Kidney (tissue), 13 donors: ENCODE measurements at regions not wholly inside any gene's neighbourhood (a gene's known extent, or its start where the extent isn't known, plus 50 kb on each side); places are given as distances from the start of the nearest gene placed in this dataset.
A peak's percentile ranks its signal among the peaks of the same experiment; 100 is the strongest.

ENCODE experiments used
- DNase-seq, 5 donors: peaks; one replicate each; pipeline ENCODE4 v3.0.0-alpha.2; 2013 to 2020
- FAIRE-seq: peaks from 2 replicates; lab custom pipeline; 2012; peaks lifted over from hg19 to GRCh38; lab: Jason Lieb, UNC
- H3K27ac ChIP-seq, 2 donors: one replicate each; pipeline ENCODE4 v1.7.0; 2013; ENCODE audit warnings: low read depth in 2 of 2, low read length in 2 of 2, inconsistent platforms in 1 of 2
- H3K27me3 ChIP-seq: one replicate; pipeline ENCODE4 v1.7.1; 2013; ENCODE audit warnings: low read length, inconsistent platforms; ENCODE audit not compliant: control insufficient read depth, insufficient read depth
- H3K36me3 ChIP-seq, 3 donors: one replicate each; pipeline versions ENCODE4 v1.7.0 to v1.7.1; 2013; ENCODE audit warnings: low read length in 3 of 3, control low read depth in 1 of 3, inconsistent platforms in 1 of 3; ENCODE audit not compliant: insufficient read depth in 3 of 3, control insufficient read depth in 2 of 3
- H3K4me1 ChIP-seq, 3 donors: one replicate each; pipeline versions ENCODE4 v1.7.0 to v1.7.1; 2013; ENCODE audit warnings: low read length in 3 of 3, inconsistent platforms in 1 of 3, low read depth in 1 of 3; ENCODE audit not compliant: control insufficient read depth in 2 of 3, insufficient read depth in 2 of 3
- H3K4me3 ChIP-seq, 3 donors: one replicate each; pipeline versions ENCODE4 v1.7.0 to v1.8.1; 2013; ENCODE audit warnings: low read length in 3 of 3, control low read depth in 1 of 3, inconsistent platforms in 1 of 3
- H3K9ac ChIP-seq, 3 donors: one replicate each; pipeline versions ENCODE4 v1.7.0 to v1.7.1; 2013; ENCODE audit warnings: low read length in 3 of 3, control low read depth in 1 of 3, inconsistent platforms in 1 of 3
- H3K9me3 ChIP-seq, 3 donors: one replicate each; pipeline versions ENCODE4 v1.7.0 to v1.7.1; 2013; ENCODE audit warnings: low read length in 3 of 3, control low read depth in 1 of 3, inconsistent platforms in 1 of 3; ENCODE audit not compliant: control insufficient read depth in 2 of 3, insufficient read depth in 1 of 3
- CTCF ChIP-seq: IDR thresholded peaks from 3 replicates; pipeline ENCODE4 v1.5.1; 2012; ENCODE audit warnings: mild to moderate bottlenecking, moderate library complexity, borderline replicate concordance; ENCODE audit not compliant: insufficient read depth; ENCODE audit errors: extremely low read depth
- intact Hi-C: fragments of 100-400 bp; cut with DNase I; formaldehyde crosslinking; loops from one replicate; pipeline ENCODE4 v1.11.1; 2022
- donor health status: control.
- donor health status: control.
- donor health status: control.
- donor health status: control.
- donor health status: control.
- donor health status: DM: yes; HTN: yes; CAD: no.
- donor health status: Normal renal cell carcinoma (clear cell type).

DNA sequence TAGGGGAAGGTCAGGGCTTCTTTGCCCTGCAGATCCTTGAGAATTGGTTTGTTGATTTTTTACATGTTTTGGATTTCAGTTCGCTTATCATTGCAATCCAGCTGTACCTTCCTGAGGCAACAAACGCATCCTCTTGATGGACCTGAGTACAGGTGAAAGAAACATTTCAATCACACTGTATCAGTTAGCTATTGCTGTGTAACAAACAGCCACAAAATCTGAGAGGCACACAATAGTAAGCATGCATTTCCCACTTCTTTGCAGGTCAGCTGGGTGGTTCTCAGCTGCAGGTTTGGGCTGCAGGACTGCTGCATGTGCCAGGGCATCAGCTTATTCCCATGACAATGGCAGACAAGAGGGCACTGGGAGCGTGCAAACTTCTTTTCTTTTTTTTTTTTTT is 586.4 kb downstream of the MATN1 start:
- H3K9ac ChIP-seq = no peak overlapping the region
- H3K27me3 ChIP-seq = no peaks in the 10 kb centered on the region
- H3K9me3 ChIP-seq = no peaks in the 10 kb centered on the region
- no peaks in the 10 kb centered on the region for H3K36me3 ChIP-seq
- H3K4me3 ChIP-seq = no peak overlapping the region
- TF ChIP-seq CTCF = no peak
- no peaks in the 10 kb centered on the region for H3K4me1 ChIP-seq
- intact Hi-C loops = no loop called here
- H3K27ac ChIP-seq = no peak overlapping the region
- DNase-seq (no peak), FAIRE-seq (no peak)

GRCh38 chr1:30135698-30136097 is 587.7 kb downstream of the MATN1 start:
- H3K4me1 ChIP-seq = no peaks in the 10 kb centered on the region
- no peaks in the 10 kb centered on the region for H3K9me3 ChIP-seq
- no peak overlapping the region for H3K9ac ChIP-seq
- H3K36me3 ChIP-seq = no peaks in the 10 kb centered on the region
- no peak overlapping the region for H3K4me3 ChIP-seq
- TF ChIP-seq CTCF = no peak
- FAIRE-seq (no peak), DNase-seq (peak in 1 of 5 donors; percentile 23)
- no peaks in the 10 kb centered on the region for H3K27me3 ChIP-seq
- intact Hi-C loops = no loop called here
- no peak overlapping the region for H3K27ac ChIP-seq

DNA sequence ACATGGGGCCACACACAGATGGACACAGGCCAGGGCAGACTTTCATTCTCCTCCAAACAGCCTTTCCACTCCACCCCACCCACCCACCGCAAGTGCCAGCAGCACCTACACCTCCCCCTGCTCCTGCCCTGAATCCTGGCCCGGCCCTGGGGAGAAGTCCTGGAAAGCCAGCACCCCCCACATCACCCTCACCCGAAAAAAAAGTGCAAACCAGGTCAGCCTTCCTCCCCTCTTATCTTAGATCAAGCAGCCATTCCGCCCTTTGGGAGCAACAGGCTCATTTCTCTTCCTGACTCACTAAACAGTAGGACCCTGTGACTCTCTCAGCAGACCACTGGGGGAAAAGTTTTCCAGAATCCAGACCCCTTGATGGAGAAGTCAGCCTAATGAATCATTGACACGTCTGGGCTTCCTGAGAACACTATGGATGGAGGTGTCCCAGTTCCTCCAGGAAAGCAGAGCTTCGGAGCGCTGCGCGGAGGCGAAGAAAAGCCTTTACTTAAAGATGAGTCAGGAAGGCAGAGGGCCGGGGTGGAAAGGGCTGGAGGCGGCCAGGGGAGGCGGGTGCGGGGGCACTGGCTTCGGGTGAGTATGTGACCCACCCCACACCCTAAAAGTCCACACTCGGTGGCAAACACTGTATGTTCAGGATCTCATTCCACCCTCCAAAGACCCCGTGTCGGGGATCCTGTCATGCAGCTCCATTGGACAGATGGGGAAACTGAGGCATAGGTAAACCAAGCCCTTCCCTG is 588.7 kb downstream of the MATN1 start:
- no peak overlapping the region for H3K9ac ChIP-seq
- H3K9me3 ChIP-seq = no peaks in the 10 kb centered on the region
- intact Hi-C loops = no loop called here
- FAIRE-seq (no peak), DNase-seq (no peak)
- H3K4me3 ChIP-seq = no peak overlapping the region
- TF ChIP-seq CTCF = no peak
- no peak overlapping the region for H3K27ac ChIP-seq
- no peaks in the 10 kb centered on the region for H3K27me3 ChIP-seq
- H3K36me3 ChIP-seq = no peaks in the 10 kb centered on the region
- H3K4me1 ChIP-seq = no peaks in the 10 kb centered on the region
